ENCODE measurements at regions not wholly inside any gene's neighbourhood (a gene's known extent, or its start where the extent isn't known, plus 50 kb on each side); places are given as distances from the start of the nearest gene placed in this dataset.

- DNase-seq: no peak
Observed at GRCh38 chr9:13431222-13431536, 151.7 kb upstream of the MPDZ start.

GRCh38 chr9:13430368-13431221, 151.1 kb upstream of the MPDZ start:
- DNase-seq: no peak

GRCh38 chr9:13429301-13430190, 150.1 kb upstream of the MPDZ start:
- DNase-seq: no peak

- no peak for DNase-seq
Observed at GRCh38 chr9:13428766-13429165, 149.3 kb upstream of the MPDZ start.

DNA sequence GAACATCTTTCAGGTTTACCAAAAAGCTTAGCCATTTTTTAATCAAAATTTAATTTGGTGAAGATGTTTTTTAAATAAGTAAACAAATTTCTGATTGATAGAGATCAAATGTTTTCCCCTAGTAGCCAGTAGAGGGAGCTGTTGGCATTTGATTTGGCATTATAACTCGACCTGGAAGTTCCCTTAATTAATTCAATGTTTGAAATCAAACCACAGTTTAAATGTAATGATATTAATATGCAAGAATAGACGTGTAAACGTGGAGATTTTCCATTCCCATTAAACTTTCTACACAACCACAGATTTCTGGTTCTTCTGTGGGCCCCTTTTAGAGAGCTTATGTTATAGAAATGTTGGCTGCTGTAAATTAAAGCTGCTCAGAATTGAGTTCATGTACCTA, 148.1 kb upstream of the MPDZ start:
- DNase-seq: peak; percentile 51

DNA sequence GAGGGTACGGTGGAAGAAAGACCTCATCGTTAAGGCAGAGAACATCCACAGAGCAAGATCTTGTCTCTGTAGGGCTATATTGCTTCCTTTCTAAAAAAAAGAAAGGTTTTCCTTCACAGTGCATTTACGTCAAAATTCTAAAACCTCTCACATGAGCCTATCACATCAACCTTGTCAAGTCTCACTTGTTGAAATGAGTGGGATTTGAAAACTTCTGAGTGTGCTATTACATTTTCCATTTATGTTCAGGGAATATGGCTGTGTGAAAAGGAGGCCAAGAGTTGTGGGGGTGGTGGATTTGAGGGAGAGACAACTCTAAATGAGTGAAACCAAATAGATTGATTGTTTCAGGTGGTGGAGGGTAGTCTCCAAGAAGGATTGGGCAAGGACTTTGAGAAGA, 147.1 kb upstream of the MPDZ start:
- DNase-seq: no peak

DNA sequence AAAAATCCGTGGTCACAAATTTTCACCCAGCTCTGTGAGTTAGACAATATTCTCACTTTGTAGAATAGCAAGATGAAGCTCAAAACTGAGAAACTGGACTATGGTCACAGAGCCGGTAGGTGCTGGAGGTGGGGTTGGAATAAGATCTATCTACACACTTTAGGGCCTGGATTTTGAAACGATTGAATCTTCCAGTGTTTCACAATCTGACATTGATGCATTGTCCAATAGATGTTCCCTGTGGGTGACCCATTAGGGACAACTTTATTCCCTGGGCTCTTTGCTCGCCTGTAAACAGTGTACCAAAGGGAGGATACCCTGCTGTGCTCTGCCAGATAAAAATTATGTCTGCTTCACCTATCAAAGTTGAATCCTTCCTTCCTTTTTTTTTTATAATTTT, 145.4 kb upstream of the MPDZ start:
- DNase-seq: no peak

GRCh38 chr9:13424204-13424603, 144.7 kb upstream of the MPDZ start:
- DNase-seq: no peak

DNA sequence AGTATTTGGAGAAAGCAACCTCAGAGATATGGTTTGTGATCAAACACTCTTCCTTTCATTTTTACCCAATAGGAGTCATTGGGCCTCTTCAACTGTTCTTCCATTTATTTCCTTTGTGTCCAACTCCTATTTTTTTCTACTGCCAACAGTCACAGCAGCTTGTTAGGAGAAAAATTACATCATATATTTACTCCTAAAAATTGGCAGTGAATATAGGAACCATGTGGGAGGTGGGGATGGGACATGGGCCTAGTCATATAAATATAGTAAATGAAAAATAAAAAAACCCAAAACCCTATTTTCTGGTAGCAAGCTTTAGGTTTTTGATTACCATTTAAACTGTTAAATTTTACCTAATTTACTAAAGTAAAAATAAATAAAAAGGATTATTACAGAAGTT, 134.9 kb upstream of the MPDZ start:
- DNase-seq: no peak

- DNase-seq: peak; percentile 28
Observed at GRCh38 chr9:13412331-13412730, 132.8 kb upstream of the MPDZ start.

- DNase-seq: no peak
Observed at GRCh38 chr9:13411791-13412190, 132.3 kb upstream of the MPDZ start.

DNA sequence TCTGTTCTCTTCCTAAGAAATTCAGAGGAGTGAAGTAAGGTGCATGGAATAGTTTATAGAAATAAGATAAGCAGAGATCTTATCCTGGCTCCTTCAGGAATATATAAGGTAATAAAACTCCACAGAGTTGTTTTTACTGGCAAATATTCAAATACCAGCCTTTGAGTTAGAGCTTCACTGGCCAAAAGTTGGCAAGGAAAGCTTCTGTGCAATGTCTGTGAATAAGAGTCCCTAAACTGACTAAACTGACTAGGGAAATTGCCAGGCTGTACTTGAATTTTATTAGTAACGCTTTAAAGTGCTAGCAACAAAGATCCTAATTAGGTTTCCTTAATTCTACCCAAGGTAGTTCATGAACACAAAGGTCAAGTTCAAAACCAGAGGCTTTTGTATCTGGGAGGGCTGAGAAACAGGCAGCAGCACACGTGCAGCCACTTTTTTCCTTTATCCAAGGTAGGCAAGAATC, 131.1 kb upstream of the MPDZ start:
- peak; percentile 27 for DNase-seq

- DNase-seq: no peak
Observed at GRCh38 chr9:13397661-13398060, 118.2 kb upstream of the MPDZ start.

- DNase-seq: no peak
Observed at GRCh38 chr9:13397220-13397619, 117.7 kb upstream of the MPDZ start.

GRCh38 chr9:13396418-13396817, 116.9 kb upstream of the MPDZ start:
- no peak for DNase-seq

DNA sequence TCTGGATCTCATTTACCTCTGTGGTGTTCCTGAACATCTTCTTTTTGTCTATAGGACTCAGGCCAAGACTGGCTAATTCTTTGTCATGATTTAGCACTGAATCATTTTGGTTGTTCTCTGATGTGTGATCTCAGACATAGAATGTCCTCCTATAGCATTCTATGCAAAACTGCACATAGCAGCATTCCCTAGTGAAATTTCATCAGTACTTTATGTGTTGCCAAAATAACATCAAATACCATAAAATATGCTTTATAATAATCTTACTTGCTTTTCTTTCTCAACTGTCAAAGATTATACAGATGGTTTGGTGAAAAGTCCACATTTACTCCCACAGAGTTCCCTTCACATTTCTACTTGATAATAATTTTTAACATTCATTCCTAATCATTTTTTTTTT, 115.7 kb upstream of the MPDZ start:
- peak; percentile 79 for DNase-seq

DNA sequence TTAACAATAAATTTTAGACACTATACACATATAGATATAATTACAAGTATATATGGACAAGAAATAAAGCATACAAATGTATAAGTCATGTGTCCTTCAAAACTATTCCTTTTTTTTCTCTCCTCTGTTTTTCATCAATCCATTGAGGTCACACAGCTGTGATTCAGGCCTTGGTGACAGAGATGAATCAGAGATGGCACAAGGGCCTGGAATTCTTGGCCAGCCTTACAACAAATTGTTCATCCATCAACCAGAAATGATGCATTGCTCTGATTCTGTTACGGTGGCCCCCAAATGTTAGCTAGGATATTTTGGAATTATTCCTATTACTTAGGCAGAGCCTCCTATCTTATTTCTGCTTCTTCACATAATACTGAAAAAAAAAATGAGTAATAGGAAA, 108.7 kb upstream of the MPDZ start:
- peak; percentile 86 for DNase-seq

DNA sequence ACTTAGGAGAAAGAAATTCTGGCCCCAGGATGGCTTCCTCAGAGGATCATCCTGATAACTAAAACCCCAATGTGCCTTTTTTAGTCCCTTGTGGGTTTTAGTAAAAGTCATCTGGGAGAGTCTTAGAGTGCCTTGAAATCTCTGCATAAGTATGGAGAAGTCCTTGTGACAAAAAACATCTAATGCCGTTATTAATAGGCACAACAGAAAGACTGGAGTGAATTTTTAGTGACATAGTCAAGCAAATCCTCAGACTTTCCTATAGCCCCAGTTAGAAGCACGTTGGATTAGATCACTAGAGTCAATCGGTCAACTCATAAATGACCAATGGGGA, 108.2 kb upstream of the MPDZ start:
- peak; percentile 31 for DNase-seq

DNA sequence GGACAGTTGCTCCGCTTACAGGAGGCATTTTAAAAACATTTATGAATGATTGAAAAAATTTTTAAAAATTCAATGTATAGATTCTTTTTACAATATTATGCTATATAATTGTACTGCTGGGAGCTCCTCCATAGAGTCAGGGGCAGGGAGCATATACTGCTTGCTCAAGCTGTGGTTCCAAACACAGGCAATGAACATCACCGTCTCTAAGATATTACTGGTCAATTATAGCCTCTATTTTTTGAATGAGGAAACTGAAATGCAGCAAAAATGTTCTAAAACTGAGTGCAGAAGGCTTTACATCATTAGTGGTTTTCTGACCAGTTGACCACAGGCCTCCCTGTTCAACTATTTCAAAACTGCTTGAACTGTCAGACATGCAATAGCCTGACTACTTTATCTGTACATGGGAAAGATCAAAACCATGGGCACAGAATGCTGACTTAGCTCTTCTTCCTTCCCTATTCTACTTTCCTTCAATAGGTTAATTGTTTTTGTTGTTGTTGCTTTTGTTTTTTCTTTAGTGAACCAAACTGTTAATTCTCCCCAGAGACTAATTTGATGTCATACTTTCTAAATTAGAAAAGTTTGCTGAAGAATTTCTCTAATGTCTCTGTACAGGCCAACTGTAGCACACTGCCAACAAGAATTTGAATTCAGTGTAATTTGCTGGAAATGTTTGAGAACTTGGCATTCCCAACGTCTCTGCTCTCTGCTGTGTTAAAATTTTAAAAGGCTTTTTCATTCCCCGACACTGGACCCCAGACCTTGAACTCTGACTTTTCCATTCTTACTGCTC, 107.6 kb upstream of the MPDZ start:
- peak; percentile 80 for DNase-seq

DNA sequence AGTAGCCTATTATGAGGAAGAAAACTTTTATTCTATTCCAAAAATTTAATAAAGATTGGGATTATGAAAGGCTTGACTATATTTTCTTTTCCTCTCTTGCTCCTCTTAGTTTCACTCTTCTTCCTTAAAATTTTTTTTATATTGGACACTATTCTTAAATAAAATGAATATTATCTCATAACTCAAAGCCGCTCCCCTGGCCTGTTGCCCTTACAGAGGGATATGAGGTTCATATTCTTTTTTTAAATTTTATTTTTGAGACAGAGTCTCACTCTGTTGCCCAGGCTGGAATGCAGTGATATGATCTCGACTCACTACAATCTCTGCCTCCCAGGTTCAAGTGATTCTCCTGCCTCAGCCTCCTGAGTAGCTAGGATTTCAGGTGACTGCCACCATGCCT, 106.8 kb upstream of the MPDZ start:
- DNase-seq: no peak

DNA sequence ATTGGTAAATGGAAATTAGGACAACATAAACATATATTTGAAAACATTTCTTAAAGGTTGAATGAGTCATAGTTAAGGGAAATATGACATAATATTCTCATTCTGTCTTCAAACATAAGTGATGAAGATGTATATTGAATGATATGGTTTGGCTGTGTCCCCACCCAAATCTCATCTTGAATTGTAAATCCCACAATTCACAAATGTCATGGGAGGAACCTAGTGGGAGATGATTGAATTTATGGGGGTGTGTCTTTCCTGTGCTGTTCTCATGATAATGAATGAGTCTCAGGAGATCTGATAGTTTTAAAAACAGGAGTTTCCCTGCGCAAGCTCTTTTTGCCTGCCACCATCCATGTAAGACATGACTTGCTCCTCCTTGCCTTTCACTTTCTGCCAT, 104.4 kb upstream of the MPDZ start:
- DNase-seq: no peak

GRCh38 chr9:13383216-13383615, 103.7 kb upstream of the MPDZ start:
- peak; percentile 2 for DNase-seq

DNA sequence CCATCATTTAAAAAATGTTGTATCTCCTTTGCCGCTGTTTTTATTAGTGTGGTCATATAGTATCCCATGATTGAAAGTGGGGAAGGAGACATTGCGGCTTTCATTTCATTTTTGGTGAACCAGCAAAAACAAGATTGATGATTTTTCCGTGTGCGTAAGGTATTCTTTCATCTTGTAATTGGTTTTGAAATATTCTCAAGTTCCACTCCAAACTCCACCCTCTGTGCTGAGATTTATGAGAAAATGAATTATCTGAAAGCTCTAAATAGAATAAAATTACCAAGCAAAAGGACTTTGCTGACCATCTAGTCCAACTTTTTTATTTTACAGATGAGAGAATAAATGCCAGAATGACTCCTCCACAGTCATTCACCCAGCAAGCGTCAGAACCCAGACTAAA, 103.1 kb upstream of the MPDZ start:
- DNase-seq: no peak

DNA sequence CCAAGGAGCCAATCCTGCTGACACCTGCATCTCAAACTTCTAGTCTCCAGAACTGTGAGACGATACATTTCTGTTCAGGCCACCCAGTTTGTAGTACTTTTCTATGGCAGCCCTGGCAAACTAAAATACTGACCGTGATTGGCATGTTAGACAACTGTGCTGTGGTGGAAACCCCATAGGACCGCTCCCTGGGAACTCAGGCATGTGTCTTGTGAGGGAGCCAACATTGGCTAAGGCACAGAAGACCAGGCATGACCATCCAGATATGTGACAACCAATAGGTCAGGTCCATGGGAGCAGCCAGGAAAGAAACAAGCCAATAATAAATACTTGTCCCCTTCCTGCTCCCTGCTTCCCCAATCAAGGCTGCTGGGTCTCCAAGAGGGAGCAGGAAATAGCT, 101.4 kb upstream of the MPDZ start:
- no peak for DNase-seq

Measured in fibroblast of skin of right biceps (primary cell).